GM12874 (cell line): ENCODE measurements at regions not wholly inside any gene's neighbourhood (a gene's known extent, or its start where the extent isn't known, plus 50 kb on each side); places are given as distances from the start of the nearest gene placed in this dataset.

ENCODE experiments used
- TF ChIP-seq, protein P1 (sequence below): IDR thresholded peaks from 2 replicates; pipeline ENCODE4 v1.5.1; 2011; ENCODE audit warnings: low read depth, mild to moderate bottlenecking, control low read depth, low read length, moderate library complexity; ENCODE audit not compliant: insufficient read depth

DNA sequence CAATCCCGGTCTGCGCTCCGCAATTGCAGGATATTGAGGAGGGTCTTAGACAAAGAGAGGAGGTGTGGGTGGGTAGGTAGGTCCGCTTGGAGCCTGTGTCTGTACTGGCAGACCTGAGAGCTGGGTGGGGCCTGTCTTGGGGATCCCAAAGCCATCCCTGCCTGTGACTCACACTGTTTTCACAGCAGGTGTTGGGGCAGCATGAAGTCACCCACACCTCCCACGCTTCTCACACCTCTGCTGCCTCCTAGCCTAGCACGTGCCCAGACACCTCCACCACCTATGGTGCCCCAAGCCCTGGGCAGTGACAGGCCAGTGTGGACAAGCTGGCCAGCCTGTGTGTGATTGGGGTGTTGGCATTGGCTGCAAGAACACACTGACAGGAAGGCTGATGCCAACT lies 65.7 kb upstream of the ECE1 start:
- TF ChIP-seq, protein P1, sequence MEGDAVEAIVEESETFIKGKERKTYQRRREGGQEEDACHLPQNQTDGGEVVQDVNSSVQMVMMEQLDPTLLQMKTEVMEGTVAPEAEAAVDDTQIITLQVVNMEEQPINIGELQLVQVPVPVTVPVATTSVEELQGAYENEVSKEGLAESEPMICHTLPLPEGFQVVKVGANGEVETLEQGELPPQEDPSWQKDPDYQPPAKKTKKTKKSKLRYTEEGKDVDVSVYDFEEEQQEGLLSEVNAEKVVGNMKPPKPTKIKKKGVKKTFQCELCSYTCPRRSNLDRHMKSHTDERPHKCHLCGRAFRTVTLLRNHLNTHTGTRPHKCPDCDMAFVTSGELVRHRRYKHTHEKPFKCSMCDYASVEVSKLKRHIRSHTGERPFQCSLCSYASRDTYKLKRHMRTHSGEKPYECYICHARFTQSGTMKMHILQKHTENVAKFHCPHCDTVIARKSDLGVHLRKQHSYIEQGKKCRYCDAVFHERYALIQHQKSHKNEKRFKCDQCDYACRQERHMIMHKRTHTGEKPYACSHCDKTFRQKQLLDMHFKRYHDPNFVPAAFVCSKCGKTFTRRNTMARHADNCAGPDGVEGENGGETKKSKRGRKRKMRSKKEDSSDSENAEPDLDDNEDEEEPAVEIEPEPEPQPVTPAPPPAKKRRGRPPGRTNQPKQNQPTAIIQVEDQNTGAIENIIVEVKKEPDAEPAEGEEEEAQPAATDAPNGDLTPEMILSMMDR = no peak

DNA sequence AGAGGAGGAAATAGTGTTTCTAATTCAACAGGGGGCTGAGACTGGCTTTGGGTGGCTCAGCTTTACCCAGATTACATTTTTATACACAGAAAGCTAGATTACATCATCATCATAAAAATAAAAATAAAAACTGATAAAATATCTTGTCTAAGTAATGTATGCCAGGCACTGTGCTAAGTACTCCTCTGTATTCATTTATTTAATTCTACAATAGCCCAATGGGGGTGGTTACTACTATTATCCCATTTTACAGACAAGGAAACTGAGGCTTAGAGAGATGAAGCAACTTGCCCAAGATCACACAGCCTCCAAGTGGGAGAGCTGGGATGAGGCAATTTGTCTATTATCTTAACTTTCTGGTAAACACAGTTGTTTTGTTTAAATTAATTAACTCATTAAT lies 62.3 kb upstream of the ECE1 start:
- TF ChIP-seq, protein P1 = no peak

GRCh38 chr1:21351901-21352300 lies 61.6 kb upstream of the ECE1 start:
- TF ChIP-seq, protein P1 = no peak

- TF ChIP-seq, protein P1 = no peak
Measured at GRCh38 chr1:21350202-21350885, 60.1 kb upstream of the ECE1 start.

- TF ChIP-seq, protein P1 = no peak
Measured at GRCh38 chr1:21349693-21350092, 59.4 kb upstream of the ECE1 start.

DNA sequence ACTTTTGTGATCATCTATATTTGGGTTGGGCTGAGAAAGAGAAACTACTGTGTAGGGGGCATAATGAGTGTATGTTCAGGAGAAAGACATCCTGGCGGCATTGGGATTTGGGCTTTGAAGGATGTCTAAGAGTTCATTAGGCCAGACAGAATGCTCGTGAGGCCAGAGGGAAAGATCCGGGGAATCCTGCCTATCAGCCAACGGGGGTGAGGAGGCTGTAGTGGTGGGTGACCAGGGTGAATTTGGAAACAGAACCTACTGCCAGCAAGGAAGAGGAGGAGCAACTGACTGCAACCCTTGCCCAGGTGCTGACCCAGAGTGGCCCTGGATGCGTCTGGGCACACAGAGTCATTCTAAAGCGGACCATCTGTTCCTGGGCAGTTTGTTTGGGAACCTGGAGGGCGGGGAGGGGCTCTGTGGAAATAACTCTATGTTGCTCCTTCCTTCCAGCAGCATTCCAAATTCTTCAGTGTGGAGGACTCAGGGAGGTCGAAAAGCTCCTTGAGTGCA lies 56.9 kb upstream of the ECE1 start:
- TF ChIP-seq, protein P1 = no peak

- TF ChIP-seq, protein P1 = no peak
Measured at GRCh38 chr1:21346365-21347071, 56.3 kb upstream of the ECE1 start.
